ENCODE measurements at regions not wholly inside any gene's neighbourhood (a gene's known extent, or its start where the extent isn't known, plus 50 kb on each side); places are given as distances from the start of the nearest gene placed in this dataset.

GRCh38 chr6:43985329-43985728 is 141.9 kb downstream of the MRPL14 start:
- H3K27ac ChIP-seq (ENCODE audit: low read depth, low read length) = no peak overlapping the region
- H2AFZ ChIP-seq (ENCODE audit: low read depth, low read length, poor library complexity, severe bottlenecking) = no peak overlapping the region
- H3K9me3 ChIP-seq (ENCODE audit: control insufficient read depth in 1 of 2, insufficient read depth in 1 of 2, low read depth in 1 of 2, low read length in 2 of 2) = no peaks in the 10 kb centered on the region
- H3K4me1 ChIP-seq (ENCODE audit: control insufficient read depth in 1 of 2, insufficient read depth in 2 of 2, low read length in 2 of 2) = peaks cover 0 to 10% of the 10 kb centered on the region in 2 experiments; a peak in 2 of 4 replicates
- BruUV-seq (replicated peaks) = no TSS peak
- no peak overlapping the region for H3K9ac ChIP-seq (ENCODE audit: low read length)
- DNase-seq (ENCODE audit: low read depth, low spot score) (no peak), ATAC-seq (no peak)
- H4K20me1 ChIP-seq (ENCODE audit: insufficient read depth) = no peaks in the 10 kb centered on the region
- H3K36me3 ChIP-seq (ENCODE audit: control insufficient read depth in 1 of 2, insufficient read depth in 2 of 2, low read length in 2 of 2) = no peaks in the 10 kb centered on the region
- no peaks in the 10 kb centered on the region for H3K79me2 ChIP-seq (ENCODE audit: insufficient read depth, low read length)
- TF ChIP-seq YY1 (IDR thresholded peaks at IDR 0.05; ENCODE audit: extremely low read depth, insufficient replicate concordance, low read depth, low read length) = no peak
- TF ChIP-seq EGR1 (IDR thresholded peaks at IDR 0.05; ENCODE audit: low read depth) = no peak
- TF ChIP-seq POLR2A (IDR thresholded peaks at IDR 0.05; ENCODE audit: borderline replicate concordance, extremely low read depth, insufficient read depth, insufficient read length) = no peak
- no peak for TF ChIP-seq MAX (IDR thresholded peaks at IDR 0.05)
- no peak for TF ChIP-seq EZH2 (IDR thresholded peaks at IDR 0.05)
- no peak for TF ChIP-seq ZBTB33 (IDR thresholded peaks at IDR 0.05; ENCODE audit: extremely low read depth, insufficient replicate concordance, low read length)
- no peak for TF ChIP-seq SIN3A (IDR thresholded peaks at IDR 0.05; ENCODE audit: low read depth)
- TF ChIP-seq ZFX (IDR thresholded peaks at IDR 0.05) = no peak
- TF ChIP-seq ELF1 (IDR thresholded peaks at IDR 0.05; ENCODE audit: borderline replicate concordance, low read depth) = no peak
- TF ChIP-seq ZNF274 (IDR thresholded peaks at IDR 0.05; ENCODE audit: low read depth, low read length) = no peak
- no peak for TF ChIP-seq CTCF (IDR thresholded peaks at IDR 0.05 in 2 of 3, conservative IDR thresholded peaks at IDR 0.05 in 1 of 3; ENCODE audit: borderline replicate concordance in 1 of 3, insufficient read depth in 1 of 3, low read depth in 2 of 3, low read length in 2 of 3)
- TF ChIP-seq, protein P1, sequence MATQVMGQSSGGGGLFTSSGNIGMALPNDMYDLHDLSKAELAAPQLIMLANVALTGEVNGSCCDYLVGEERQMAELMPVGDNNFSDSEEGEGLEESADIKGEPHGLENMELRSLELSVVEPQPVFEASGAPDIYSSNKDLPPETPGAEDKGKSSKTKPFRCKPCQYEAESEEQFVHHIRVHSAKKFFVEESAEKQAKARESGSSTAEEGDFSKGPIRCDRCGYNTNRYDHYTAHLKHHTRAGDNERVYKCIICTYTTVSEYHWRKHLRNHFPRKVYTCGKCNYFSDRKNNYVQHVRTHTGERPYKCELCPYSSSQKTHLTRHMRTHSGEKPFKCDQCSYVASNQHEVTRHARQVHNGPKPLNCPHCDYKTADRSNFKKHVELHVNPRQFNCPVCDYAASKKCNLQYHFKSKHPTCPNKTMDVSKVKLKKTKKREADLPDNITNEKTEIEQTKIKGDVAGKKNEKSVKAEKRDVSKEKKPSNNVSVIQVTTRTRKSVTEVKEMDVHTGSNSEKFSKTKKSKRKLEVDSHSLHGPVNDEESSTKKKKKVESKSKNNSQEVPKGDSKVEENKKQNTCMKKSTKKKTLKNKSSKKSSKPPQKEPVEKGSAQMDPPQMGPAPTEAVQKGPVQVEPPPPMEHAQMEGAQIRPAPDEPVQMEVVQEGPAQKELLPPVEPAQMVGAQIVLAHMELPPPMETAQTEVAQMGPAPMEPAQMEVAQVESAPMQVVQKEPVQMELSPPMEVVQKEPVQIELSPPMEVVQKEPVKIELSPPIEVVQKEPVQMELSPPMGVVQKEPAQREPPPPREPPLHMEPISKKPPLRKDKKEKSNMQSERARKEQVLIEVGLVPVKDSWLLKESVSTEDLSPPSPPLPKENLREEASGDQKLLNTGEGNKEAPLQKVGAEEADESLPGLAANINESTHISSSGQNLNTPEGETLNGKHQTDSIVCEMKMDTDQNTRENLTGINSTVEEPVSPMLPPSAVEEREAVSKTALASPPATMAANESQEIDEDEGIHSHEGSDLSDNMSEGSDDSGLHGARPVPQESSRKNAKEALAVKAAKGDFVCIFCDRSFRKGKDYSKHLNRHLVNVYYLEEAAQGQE (IDR thresholded peaks at IDR 0.05; ENCODE audit: low read depth) = no peak
- no peak for TF ChIP-seq SP1 (IDR thresholded peaks at IDR 0.05; ENCODE audit: low read depth)
- POLR2A ChIA-PET = no interaction called here
- H3K9me2 ChIP-seq (ENCODE audit: insufficient read depth) = no peaks in the 10 kb centered on the region
- H3K4me3 ChIP-seq (replicated peaks in 1 of 2; ENCODE audit: low read depth in 1 of 2, low read length in 2 of 2) = no peak overlapping the region
- H3K4me2 ChIP-seq (ENCODE audit: low read length) = no peak overlapping the region
- CTCF ChIA-PET = no interaction called here
- no peaks in the 10 kb centered on the region for H3K27me3 ChIP-seq (ENCODE audit: insufficient read depth, low read length)
- RAD21 ChIA-PET (ENCODE audit: low non-redundant PET in 1 of 2, low total read pairs in 2 of 2, uncharacterized antibody in 2 of 2, unreplicated experiment in 2 of 2) = no interaction called here
- intact Hi-C loops (cut with micrococcal nuclease) = no loop called here

Measured in HCT116 (cell line).